Glutamatergic neuron (in vitro differentiated cells): ENCODE measurements at regions not wholly inside any gene's neighbourhood (a gene's known extent, or its start where the extent isn't known, plus 50 kb on each side); places are given as distances from the start of the nearest gene placed in this dataset.

Experiments
- DNase-seq: peaks from one replicate; pipeline ENCODE4 v3.0.0; 2022
- H3K27ac Mint-ChIP-seq: one replicate; pipeline ENCODE4 v1.8.0; 2020; ENCODE audit warnings: mild to moderate bottlenecking, mixed read lengths, inconsistent platforms; ENCODE audit not compliant: unreplicated experiment
- H3K27me3 Mint-ChIP-seq: one replicate; pipeline ENCODE4 v1.8.0; 2020; ENCODE audit warnings: mild to moderate bottlenecking, moderate library complexity, mixed read lengths, inconsistent platforms; ENCODE audit not compliant: unreplicated experiment
- H3K36me3 Mint-ChIP-seq: one replicate; pipeline ENCODE4 v1.8.0; 2020; ENCODE audit warnings: mild to moderate bottlenecking, mixed read lengths, inconsistent platforms; ENCODE audit not compliant: unreplicated experiment
- H3K4me1 Mint-ChIP-seq: one replicate; pipeline ENCODE4 v1.8.0; 2020; ENCODE audit warnings: mild to moderate bottlenecking, low read depth, mixed read lengths, inconsistent platforms; ENCODE audit not compliant: unreplicated experiment
- H3K4me3 Mint-ChIP-seq: one replicate; pipeline ENCODE4 v1.8.0; 2020; ENCODE audit warnings: mild to moderate bottlenecking, mixed read lengths, inconsistent platforms; ENCODE audit not compliant: unreplicated experiment
- H3K9me3 Mint-ChIP-seq: one replicate; pipeline ENCODE4 v1.8.0; 2020; ENCODE audit warnings: mild to moderate bottlenecking, moderate library complexity, mixed read lengths, inconsistent platforms; ENCODE audit not compliant: unreplicated experiment
- CTCF ChIP-seq: fragments of 200-600 bp; sonication (generic); IDR thresholded peaks from one replicate; pipeline ENCODE4 v1.5.0; 2021; ENCODE audit not compliant: partially characterized antibody, unreplicated experiment

- Mint-ChIP-seq H3K4me3 (no peak overlapping the region), H3K27me3 (peaks cover under 1% of the 10 kb centered on the region), H3K4me1 (no peaks in the 10 kb centered on the region), H3K27ac (no peak overlapping the region), H3K36me3 (no peaks in the 10 kb centered on the region), H3K9me3 (peaks cover 2% of the 10 kb centered on the region)
- DNase-seq: no peak
- TF ChIP-seq CTCF: no peak
Observed at GRCh38 chr1:168414914-168415313, 128.9 kb downstream of the XCL2 start.

GRCh38 chr1:168410464-168410863 lies 129.8 kb downstream of the TBX19 start:
- Mint-ChIP-seq H3K4me3 (no peak overlapping the region), H3K27me3 (peaks cover 2% of the 10 kb centered on the region), H3K36me3 (no peaks in the 10 kb centered on the region), H3K4me1 (no peaks in the 10 kb centered on the region), H3K27ac (no peak overlapping the region), H3K9me3 (no peaks in the 10 kb centered on the region)
- no peak for TF ChIP-seq CTCF
- DNase-seq: no peak

DNA sequence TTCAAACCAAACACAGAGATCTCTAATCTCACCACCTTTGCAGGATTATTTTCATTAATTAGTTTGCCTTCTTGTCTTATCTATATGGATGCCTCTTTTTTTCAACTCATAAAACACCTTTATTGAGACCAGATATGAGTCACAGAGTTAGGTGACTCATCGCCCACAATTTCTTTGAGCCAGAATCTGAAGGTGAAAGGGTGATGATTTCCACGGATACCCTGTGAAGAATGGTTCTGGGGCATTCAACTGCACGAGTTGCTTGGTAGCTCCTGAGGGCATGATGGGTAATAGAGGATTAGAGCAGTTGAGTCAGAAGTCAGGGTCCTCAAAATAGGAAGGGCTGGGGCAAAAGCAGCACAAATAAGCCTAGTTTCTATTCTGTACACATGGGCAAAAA lies 128.2 kb downstream of the TBX19 start:
- no peaks in the 10 kb centered on the region for H3K4me1 Mint-ChIP-seq
- DNase-seq: no peak
- no peaks in the 10 kb centered on the region for H3K9me3 Mint-ChIP-seq
- no peak overlapping the region for H3K4me3 Mint-ChIP-seq
- H3K36me3 Mint-ChIP-seq: no peaks in the 10 kb centered on the region
- no peak for TF ChIP-seq CTCF
- H3K27me3 Mint-ChIP-seq: peaks cover 2% of the 10 kb centered on the region
- H3K27ac Mint-ChIP-seq: no peak overlapping the region

GRCh38 chr1:168408539-168408865 lies 127.8 kb downstream of the TBX19 start:
- H3K27me3 Mint-ChIP-seq: peaks cover 2% of the 10 kb centered on the region
- no peaks in the 10 kb centered on the region for H3K9me3 Mint-ChIP-seq
- no peaks in the 10 kb centered on the region for H3K4me1 Mint-ChIP-seq
- TF ChIP-seq CTCF: no peak
- DNase-seq: no peak
- no peak overlapping the region for H3K4me3 Mint-ChIP-seq
- no peaks in the 10 kb centered on the region for H3K36me3 Mint-ChIP-seq
- H3K27ac Mint-ChIP-seq: no peak overlapping the region

GRCh38 chr1:168407832-168408538 lies 127.3 kb downstream of the TBX19 start:
- H3K27ac Mint-ChIP-seq: no peak overlapping the region
- no peak overlapping the region for H3K4me3 Mint-ChIP-seq
- DNase-seq: no peak
- TF ChIP-seq CTCF: no peak
- H3K9me3 Mint-ChIP-seq: no peaks in the 10 kb centered on the region
- H3K4me1 Mint-ChIP-seq: no peaks in the 10 kb centered on the region
- H3K27me3 Mint-ChIP-seq: peaks cover 2% of the 10 kb centered on the region
- no peaks in the 10 kb centered on the region for H3K36me3 Mint-ChIP-seq
